ENCODE measurements at regions not wholly inside any gene's neighbourhood (a gene's known extent, or its start where the extent isn't known, plus 50 kb on each side); places are given as distances from the start of the nearest gene placed in this dataset.
"Not testable (repeated sequence)": the region's sequence is repeated elsewhere in the genome, so short reads cannot be mapped to it uniquely, and the experiment has no call there.

- no peak overlapping the region for H3K4me3 ChIP-seq (ENCODE audit: low read depth, low read length)
- DNase-seq (ENCODE audit: low read depth): no peak
- TF ChIP-seq CTCF (IDR thresholded peaks at IDR 0.05; ENCODE audit: insufficient read depth, low read depth, low read length): no peak
Measured at GRCh38 chrX:22585831-22586230, 313.1 kb downstream of the CBLL2 start.

GRCh38 chrX:22589845-22590244, 317.1 kb downstream of the CBLL2 start:
- no peak overlapping the region for H3K4me3 ChIP-seq (ENCODE audit: low read depth, low read length)
- TF ChIP-seq CTCF (IDR thresholded peaks at IDR 0.05; ENCODE audit: insufficient read depth, low read depth, low read length): no peak

GRCh38 chrX:22594766-22595165, 322.1 kb downstream of the CBLL2 start:
- TF ChIP-seq CTCF (IDR thresholded peaks at IDR 0.05; ENCODE audit: insufficient read depth, low read depth, low read length): no peak
- no peak overlapping the region for H3K4me3 ChIP-seq (ENCODE audit: low read depth, low read length)
- DNase-seq (ENCODE audit: low read depth): no peak

More at GRCh38 chrX:22589845-22590244, 317.1 kb downstream of the CBLL2 start:
- DNase-seq (ENCODE audit: low read depth): no peak

- TF ChIP-seq CTCF (IDR thresholded peaks at IDR 0.05; ENCODE audit: insufficient read depth, low read depth, low read length): no peak
Measured at GRCh38 chrX:22603060-22603459, 330.3 kb downstream of the CBLL2 start.

GRCh38 chrX:22609452-22609851, 336.7 kb downstream of the CBLL2 start:
- DNase-seq (ENCODE audit: low read depth); H3K4me3 ChIP-seq (ENCODE audit: low read depth, low read length): not testable (repeated sequence)

More at GRCh38 chrX:22603060-22603459, 330.3 kb downstream of the CBLL2 start:
- no peak overlapping the region for H3K4me3 ChIP-seq (ENCODE audit: low read depth, low read length)
- DNase-seq (ENCODE audit: low read depth): no peak

GRCh38 chrX:22616867-22617266, 344.2 kb downstream of the CBLL2 start:
- DNase-seq (ENCODE audit: low read depth): no peak
- no peak for TF ChIP-seq CTCF (IDR thresholded peaks at IDR 0.05; ENCODE audit: insufficient read depth, low read depth, low read length)
- no peak overlapping the region for H3K4me3 ChIP-seq (ENCODE audit: low read depth, low read length)

GRCh38 chrX:22627576-22627975, 354.9 kb downstream of the CBLL2 start:
- DNase-seq (ENCODE audit: low read depth): no peak
- no peak for TF ChIP-seq CTCF (IDR thresholded peaks at IDR 0.05; ENCODE audit: insufficient read depth, low read depth, low read length)
- H3K4me3 ChIP-seq (ENCODE audit: low read depth, low read length): no peak overlapping the region
